ENCODE measurements at regions not wholly inside any gene's neighbourhood (a gene's known extent, or its start where the extent isn't known, plus 50 kb on each side); places are given as distances from the start of the nearest gene placed in this dataset.
"Not testable (repeated sequence)": the region's sequence is repeated elsewhere in the genome, so short reads cannot be mapped to it uniquely, and the experiment has no call there.

GRCh38 chr2:226295123-226295522 is 504.5 kb downstream of the IRS1 start:
- Histone ChIP-seq H3K4me1 (ENCODE audit: low read depth) (no peaks in the 10 kb centered on the region), H3K27me3 (no peaks in the 10 kb centered on the region), H3K4me3 (no peak overlapping the region), H3K27ac (no peak overlapping the region), H3K36me3 (no peaks in the 10 kb centered on the region), H3K9me3 (ENCODE audit: low read depth) (no peaks in the 10 kb centered on the region)
- DNase-seq (ENCODE audit: low read depth in 1 of 2, low spot score in 1 of 2) = peak in 1 of 2 donors; percentile 14
- no peak for TF ChIP-seq CTCF (IDR thresholded peaks at IDR 0.05; ENCODE audit: low read depth, low read length)

GRCh38 chr2:226291281-226291680 is 508.3 kb downstream of the IRS1 start:
- DNase-seq (ENCODE audit: low read depth in 1 of 2, low spot score in 1 of 2); H3K36me3 ChIP-seq; H3K9me3 ChIP-seq (ENCODE audit: low read depth); H3K4me1 ChIP-seq (ENCODE audit: low read depth); H3K27me3 ChIP-seq; H3K27ac ChIP-seq; H3K4me3 ChIP-seq: not testable (repeated sequence)

- Histone ChIP-seq H3K27me3 (no peaks in the 10 kb centered on the region), H3K9me3 (ENCODE audit: low read depth) (no peaks in the 10 kb centered on the region), H3K36me3 (no peaks in the 10 kb centered on the region), H3K4me1 (ENCODE audit: low read depth) (peaks cover 6% of the 10 kb centered on the region), H3K4me3 (no peak overlapping the region), H3K27ac (no peak overlapping the region)
- no peak for TF ChIP-seq CTCF (IDR thresholded peaks at IDR 0.05; ENCODE audit: low read depth, low read length)
- no peak for DNase-seq (ENCODE audit: low read depth in 1 of 2, low spot score in 1 of 2)
These were observed 512.7 kb downstream of the IRS1 start for GRCh38 chr2:226286916-226287315.

GRCh38 chr2:226283796-226284195 is 515.8 kb downstream of the IRS1 start:
- DNase-seq (ENCODE audit: low read depth in 1 of 2, low spot score in 1 of 2) = no peak
- Histone ChIP-seq H3K27ac (no peak overlapping the region), H3K4me3 (no peak overlapping the region), H3K4me1 (ENCODE audit: low read depth) (peaks cover 6% of the 10 kb centered on the region), H3K9me3 (ENCODE audit: low read depth) (no peaks in the 10 kb centered on the region), H3K27me3 (no peaks in the 10 kb centered on the region), H3K36me3 (no peaks in the 10 kb centered on the region)
- TF ChIP-seq CTCF (IDR thresholded peaks at IDR 0.05; ENCODE audit: low read depth, low read length) = no peak

- no peak overlapping the region for H3K27ac ChIP-seq
- DNase-seq (ENCODE audit: low read depth in 1 of 2, low spot score in 1 of 2) = no peak
- H3K36me3 ChIP-seq = no peaks in the 10 kb centered on the region
- no peaks in the 10 kb centered on the region for H3K9me3 ChIP-seq (ENCODE audit: low read depth)
- no peak for TF ChIP-seq CTCF (IDR thresholded peaks at IDR 0.05; ENCODE audit: low read depth, low read length)
- H3K4me3 ChIP-seq = no peak overlapping the region
- no peaks in the 10 kb centered on the region for H3K27me3 ChIP-seq
- peaks cover 6% of the 10 kb centered on the region for H3K4me1 ChIP-seq (ENCODE audit: low read depth)
These were observed 517.5 kb downstream of the IRS1 start for GRCh38 chr2:226282151-226282550.

GRCh38 chr2:226280136-226280535 is 519.5 kb downstream of the IRS1 start:
- H3K27me3 ChIP-seq; H3K36me3 ChIP-seq; H3K9me3 ChIP-seq (ENCODE audit: low read depth); H3K27ac ChIP-seq; H3K4me1 ChIP-seq (ENCODE audit: low read depth); DNase-seq (ENCODE audit: low read depth in 1 of 2, low spot score in 1 of 2); H3K4me3 ChIP-seq: not testable (repeated sequence)

- Histone ChIP-seq H3K9me3 (ENCODE audit: low read depth) (no peaks in the 10 kb centered on the region), H3K27me3 (no peaks in the 10 kb centered on the region), H3K4me3 (no peak overlapping the region), H3K4me1 (ENCODE audit: low read depth) (peaks cover 9% of the 10 kb centered on the region), H3K36me3 (no peaks in the 10 kb centered on the region), H3K27ac (no peak overlapping the region)
- DNase-seq (ENCODE audit: low read depth in 1 of 2, low spot score in 1 of 2) = no peak
- no peak for TF ChIP-seq CTCF (IDR thresholded peaks at IDR 0.05; ENCODE audit: low read depth, low read length)
These were observed 524.4 kb downstream of the IRS1 start for GRCh38 chr2:226275215-226275614.

Data from cardiac muscle cell (in vitro differentiated cells and primary cell).